ENCODE measurements at regions not wholly inside any gene's neighbourhood (a gene's known extent, or its start where the extent isn't known, plus 50 kb on each side); places are given as distances from the start of the nearest gene placed in this dataset.

- Histone ChIP-seq H3K9me3 (no peaks in the 10 kb centered on the region), H3K27me3 (no peaks in the 10 kb centered on the region), H3K27ac (no peak overlapping the region), H3K36me3 (no peaks in the 10 kb centered on the region), H3K4me3 (no peak overlapping the region), H3K4me1 (ENCODE audit: insufficient read depth) (no peaks in the 10 kb centered on the region)
- TF ChIP-seq, protein P1, sequence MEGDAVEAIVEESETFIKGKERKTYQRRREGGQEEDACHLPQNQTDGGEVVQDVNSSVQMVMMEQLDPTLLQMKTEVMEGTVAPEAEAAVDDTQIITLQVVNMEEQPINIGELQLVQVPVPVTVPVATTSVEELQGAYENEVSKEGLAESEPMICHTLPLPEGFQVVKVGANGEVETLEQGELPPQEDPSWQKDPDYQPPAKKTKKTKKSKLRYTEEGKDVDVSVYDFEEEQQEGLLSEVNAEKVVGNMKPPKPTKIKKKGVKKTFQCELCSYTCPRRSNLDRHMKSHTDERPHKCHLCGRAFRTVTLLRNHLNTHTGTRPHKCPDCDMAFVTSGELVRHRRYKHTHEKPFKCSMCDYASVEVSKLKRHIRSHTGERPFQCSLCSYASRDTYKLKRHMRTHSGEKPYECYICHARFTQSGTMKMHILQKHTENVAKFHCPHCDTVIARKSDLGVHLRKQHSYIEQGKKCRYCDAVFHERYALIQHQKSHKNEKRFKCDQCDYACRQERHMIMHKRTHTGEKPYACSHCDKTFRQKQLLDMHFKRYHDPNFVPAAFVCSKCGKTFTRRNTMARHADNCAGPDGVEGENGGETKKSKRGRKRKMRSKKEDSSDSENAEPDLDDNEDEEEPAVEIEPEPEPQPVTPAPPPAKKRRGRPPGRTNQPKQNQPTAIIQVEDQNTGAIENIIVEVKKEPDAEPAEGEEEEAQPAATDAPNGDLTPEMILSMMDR (IDR thresholded peaks at IDR 0.05) = no peak
- TF ChIP-seq POLR2A (IDR thresholded peaks at IDR 0.05) (no peak), EP300 (IDR thresholded peaks at IDR 0.05) (no peak)
- DNase-seq = no peak
- 66 to 88% (median 76%) methylated on average over 1 of the region's 1 CpG for WGBS, 3 donors
- intact Hi-C loops (cut with DNase I) = no loop called here
Measured at GRCh38 chr18:43772907-43773306, 495.6 kb upstream of the SYT4 start.

GRCh38 chr18:43774497-43774896 is 497.2 kb upstream of the SYT4 start:
- H3K4me1 ChIP-seq (ENCODE audit: insufficient read depth) = no peaks in the 10 kb centered on the region
- no peak overlapping the region for H3K4me3 ChIP-seq
- no peaks in the 10 kb centered on the region for H3K36me3 ChIP-seq
- H3K9me3 ChIP-seq = no peaks in the 10 kb centered on the region
- H3K27ac ChIP-seq = no peak overlapping the region
- intact Hi-C loops (cut with DNase I) = no loop called here
- no peak for DNase-seq
- TF ChIP-seq, protein P1 (IDR thresholded peaks at IDR 0.05) = no peak
- TF ChIP-seq POLR2A (IDR thresholded peaks at IDR 0.05) (no peak), EP300 (IDR thresholded peaks at IDR 0.05) (no peak)
- 96 to 98% (median 97%) methylated on average over 5 of the region's 5 CpGs for WGBS, 3 donors
- no peaks in the 10 kb centered on the region for H3K27me3 ChIP-seq

- Histone ChIP-seq H3K27me3 (no peaks in the 10 kb centered on the region), H3K9me3 (no peaks in the 10 kb centered on the region), H3K4me3 (no peak overlapping the region), H3K36me3 (no peaks in the 10 kb centered on the region), H3K27ac (no peak overlapping the region), H3K4me1 (ENCODE audit: insufficient read depth) (no peaks in the 10 kb centered on the region)
- intact Hi-C loops (cut with DNase I) = no loop called here
- no peak for TF ChIP-seq EP300 (IDR thresholded peaks at IDR 0.05)
- TF ChIP-seq, protein P1 (IDR thresholded peaks at IDR 0.05) = no peak
- no peak for TF ChIP-seq POLR2A (IDR thresholded peaks at IDR 0.05)
- no peak for DNase-seq
- 61 to 72% (median 64%) methylated on average over 2 of the region's 2 CpGs for WGBS, 3 donors
Measured at GRCh38 chr18:43775591-43775990, 498.3 kb upstream of the SYT4 start.

GRCh38 chr18:43776997-43777396 is 499.7 kb upstream of the SYT4 start:
- Histone ChIP-seq H3K36me3 (no peaks in the 10 kb centered on the region), H3K27ac (no peak overlapping the region), H3K27me3 (no peaks in the 10 kb centered on the region), H3K9me3 (no peaks in the 10 kb centered on the region), H3K4me3 (no peak overlapping the region), H3K4me1 (ENCODE audit: insufficient read depth) (no peaks in the 10 kb centered on the region)
- intact Hi-C loops (cut with DNase I) = no loop called here
- DNase-seq = no peak
- 85 to 89% (median 86%) methylated on average over 2 of the region's 2 CpGs for WGBS, 3 donors
- TF ChIP-seq EP300 (IDR thresholded peaks at IDR 0.05) (no peak), POLR2A (IDR thresholded peaks at IDR 0.05) (no peak)
- TF ChIP-seq, protein P1 (IDR thresholded peaks at IDR 0.05) = no peak
